ENCODE measurements at regions not wholly inside any gene's neighbourhood (a gene's known extent, or its start where the extent isn't known, plus 50 kb on each side); places are given as distances from the start of the nearest gene placed in this dataset.

- in situ Hi-C loops (cut with MboI) = no loop called here
- no peak for TF ChIP-seq EZH2 (IDR thresholded peaks at IDR 0.05; ENCODE audit: insufficient read depth, poor library complexity, severe bottlenecking)
- TF ChIP-seq EZH2phosphoT487 (IDR thresholded peaks at IDR 0.05; ENCODE audit: insufficient read depth, low read depth) = no peak
These were observed 292.9 kb downstream of the ANTXR2 start for GRCh38 chr4:79780129-79780528.

GRCh38 chr4:79772510-79772909 is 300.5 kb downstream of the ANTXR2 start:
- no peak overlapping the region for H3K9ac ChIP-seq
- in situ Hi-C loops (cut with MboI) = no loop called here
- H3K4me3 ChIP-seq = no peak overlapping the region
- H4K20me1 ChIP-seq (ENCODE audit: insufficient read depth) = no peaks in the 10 kb centered on the region
- no peaks in the 10 kb centered on the region for H3K4me1 ChIP-seq (ENCODE audit: insufficient read depth)
- no peaks in the 10 kb centered on the region for H3F3A ChIP-seq (ENCODE audit: insufficient read depth)
- no peak overlapping the region for H3K27ac ChIP-seq
- H3K9me2 ChIP-seq (ENCODE audit: insufficient read depth) = no peaks in the 10 kb centered on the region
- H3K4me2 ChIP-seq (ENCODE audit: unreplicated experiment) = no peak overlapping the region
- no peaks in the 10 kb centered on the region for H3K27me3 ChIP-seq (replicated peaks; ENCODE audit: insufficient read depth)
- DNase-seq = no peak
- no peaks in the 10 kb centered on the region for H3K36me3 ChIP-seq (ENCODE audit: low read depth)
- no peak overlapping the region for H2AFZ ChIP-seq
- H3K79me2 ChIP-seq (ENCODE audit: insufficient read depth) = no peaks in the 10 kb centered on the region
- peaks cover 1% of the 10 kb centered on the region for H3K9me3 ChIP-seq (ENCODE audit: low read depth)
- TF ChIP-seq EZH2 (IDR thresholded peaks at IDR 0.05; ENCODE audit: insufficient read depth, poor library complexity, severe bottlenecking) (no peak), EZH2phosphoT487 (IDR thresholded peaks at IDR 0.05; ENCODE audit: insufficient read depth, low read depth) (no peak)

More at GRCh38 chr4:79780129-79780528, 292.9 kb downstream of the ANTXR2 start:
- Histone ChIP-seq H3F3A (ENCODE audit: insufficient read depth) (no peaks in the 10 kb centered on the region), H3K4me2 (ENCODE audit: unreplicated experiment) (no peak overlapping the region), H4K20me1 (ENCODE audit: insufficient read depth) (no peaks in the 10 kb centered on the region), H3K4me3 (no peak overlapping the region), H3K27me3 (replicated peaks; ENCODE audit: insufficient read depth) (no peaks in the 10 kb centered on the region), H3K36me3 (ENCODE audit: low read depth) (no peaks in the 10 kb centered on the region), H3K27ac (no peak overlapping the region), H3K9ac (no peak overlapping the region), H3K9me3 (ENCODE audit: low read depth) (no peaks in the 10 kb centered on the region), H3K9me2 (ENCODE audit: insufficient read depth) (0 out of 2 replicates have a peak, but pooled peaks cover 3% of the 10 kb centered on the region), H2AFZ (no peak overlapping the region), H3K4me1 (ENCODE audit: insufficient read depth) (no peaks in the 10 kb centered on the region), H3K79me2 (ENCODE audit: insufficient read depth) (no peaks in the 10 kb centered on the region)
- no peak for DNase-seq

GRCh38 chr4:79764120-79764519 is 308.9 kb downstream of the ANTXR2 start:
- H3K36me3 ChIP-seq (ENCODE audit: low read depth) = no peaks in the 10 kb centered on the region
- no peak for DNase-seq
- no peak for TF ChIP-seq EZH2 (IDR thresholded peaks at IDR 0.05; ENCODE audit: insufficient read depth, poor library complexity, severe bottlenecking)
- no peak for TF ChIP-seq EZH2phosphoT487 (IDR thresholded peaks at IDR 0.05; ENCODE audit: insufficient read depth, low read depth)
- WGBS, 2 experiments (ENCODE audit: low coverage in 1 of 2, low lambda C conversion rate in 2 of 2, missing lambda C conversion rate in 2 of 2) = 86 to 91% methylated on average over 2 of the region's 2 CpGs
- H3K4me3 ChIP-seq = no peak overlapping the region
- H3F3A ChIP-seq (ENCODE audit: insufficient read depth) = no peaks in the 10 kb centered on the region
- H3K4me2 ChIP-seq (ENCODE audit: unreplicated experiment) = no peak overlapping the region
- no peaks in the 10 kb centered on the region for H3K27me3 ChIP-seq (replicated peaks; ENCODE audit: insufficient read depth)
- no peaks in the 10 kb centered on the region for H3K79me2 ChIP-seq (ENCODE audit: insufficient read depth)
- H3K9me3 ChIP-seq (ENCODE audit: low read depth) = peaks cover 3% of the 10 kb centered on the region
- H3K4me1 ChIP-seq (ENCODE audit: insufficient read depth) = no peaks in the 10 kb centered on the region
- H3K9ac ChIP-seq = no peak overlapping the region
- no peak overlapping the region for H3K27ac ChIP-seq
- H2AFZ ChIP-seq = no peak overlapping the region
- H3K9me2 ChIP-seq (ENCODE audit: insufficient read depth) = no peaks in the 10 kb centered on the region
- in situ Hi-C loops (cut with MboI) = no loop called here
- no peaks in the 10 kb centered on the region for H4K20me1 ChIP-seq (ENCODE audit: insufficient read depth)

GRCh38 chr4:79763486-79764075 is 309.4 kb downstream of the ANTXR2 start:
- H3K4me2 ChIP-seq (ENCODE audit: unreplicated experiment) = no peak overlapping the region
- H4K20me1 ChIP-seq (ENCODE audit: insufficient read depth) = no peaks in the 10 kb centered on the region
- no peaks in the 10 kb centered on the region for H3K4me1 ChIP-seq (ENCODE audit: insufficient read depth)
- H3K27ac ChIP-seq = no peak overlapping the region
- H3F3A ChIP-seq (ENCODE audit: insufficient read depth) = no peaks in the 10 kb centered on the region
- 77% methylated on average over 4 of the region's 4 CpGs for WGBS, 2 experiments (ENCODE audit: low coverage in 1 of 2, low lambda C conversion rate in 2 of 2, missing lambda C conversion rate in 2 of 2)
- no peak for TF ChIP-seq EZH2phosphoT487 (IDR thresholded peaks at IDR 0.05; ENCODE audit: insufficient read depth, low read depth)
- no peak for TF ChIP-seq EZH2 (IDR thresholded peaks at IDR 0.05; ENCODE audit: insufficient read depth, poor library complexity, severe bottlenecking)
- H3K9me3 ChIP-seq (ENCODE audit: low read depth) = peaks cover 3% of the 10 kb centered on the region
- no peaks in the 10 kb centered on the region for H3K36me3 ChIP-seq (ENCODE audit: low read depth)
- H3K9ac ChIP-seq = no peak overlapping the region
- in situ Hi-C loops (cut with MboI) = no loop called here
- H2AFZ ChIP-seq = no peak overlapping the region
- no peaks in the 10 kb centered on the region for H3K27me3 ChIP-seq (replicated peaks; ENCODE audit: insufficient read depth)
- no peaks in the 10 kb centered on the region for H3K9me2 ChIP-seq (ENCODE audit: insufficient read depth)
- no peak for DNase-seq
- no peak overlapping the region for H3K4me3 ChIP-seq
- H3K79me2 ChIP-seq (ENCODE audit: insufficient read depth) = no peaks in the 10 kb centered on the region

GRCh38 chr4:79759793-79760192 is 313.2 kb downstream of the ANTXR2 start:
- peak; percentile 0 for DNase-seq
- Histone ChIP-seq H3K27me3 (replicated peaks; ENCODE audit: insufficient read depth) (no peaks in the 10 kb centered on the region), H3K4me2 (ENCODE audit: unreplicated experiment) (no peak overlapping the region), H3K36me3 (ENCODE audit: low read depth) (no peaks in the 10 kb centered on the region), H3K4me3 (no peak overlapping the region), H3K9me3 (ENCODE audit: low read depth) (no peaks in the 10 kb centered on the region), H4K20me1 (ENCODE audit: insufficient read depth) (no peaks in the 10 kb centered on the region), H3F3A (ENCODE audit: insufficient read depth) (no peaks in the 10 kb centered on the region), H3K79me2 (ENCODE audit: insufficient read depth) (no peaks in the 10 kb centered on the region), H3K27ac (no peak overlapping the region), H3K4me1 (ENCODE audit: insufficient read depth) (no peaks in the 10 kb centered on the region; the same call in 1 of the 2 replicates), H3K9ac (no peak overlapping the region), H3K9me2 (ENCODE audit: insufficient read depth) (no peaks in the 10 kb centered on the region), H2AFZ (no peak overlapping the region)
- TF ChIP-seq EZH2phosphoT487 (IDR thresholded peaks at IDR 0.05; ENCODE audit: insufficient read depth, low read depth) = no peak
- TF ChIP-seq EZH2 (IDR thresholded peaks at IDR 0.05; ENCODE audit: insufficient read depth, poor library complexity, severe bottlenecking) = no peak
- in situ Hi-C loops (cut with MboI) = no loop called here
